GM12874 (cell line): ENCODE measurements at regions not wholly inside any gene's neighbourhood (a gene's known extent, or its start where the extent isn't known, plus 50 kb on each side); places are given as distances from the start of the nearest gene placed in this dataset.

Experiments used
- TF ChIP-seq, protein P1 (sequence below): IDR thresholded peaks from 2 replicates; pipeline ENCODE4 v1.5.1; 2011; ENCODE audit warnings: low read depth, mild to moderate bottlenecking, control low read depth, low read length, moderate library complexity; ENCODE audit not compliant: insufficient read depth

DNA sequence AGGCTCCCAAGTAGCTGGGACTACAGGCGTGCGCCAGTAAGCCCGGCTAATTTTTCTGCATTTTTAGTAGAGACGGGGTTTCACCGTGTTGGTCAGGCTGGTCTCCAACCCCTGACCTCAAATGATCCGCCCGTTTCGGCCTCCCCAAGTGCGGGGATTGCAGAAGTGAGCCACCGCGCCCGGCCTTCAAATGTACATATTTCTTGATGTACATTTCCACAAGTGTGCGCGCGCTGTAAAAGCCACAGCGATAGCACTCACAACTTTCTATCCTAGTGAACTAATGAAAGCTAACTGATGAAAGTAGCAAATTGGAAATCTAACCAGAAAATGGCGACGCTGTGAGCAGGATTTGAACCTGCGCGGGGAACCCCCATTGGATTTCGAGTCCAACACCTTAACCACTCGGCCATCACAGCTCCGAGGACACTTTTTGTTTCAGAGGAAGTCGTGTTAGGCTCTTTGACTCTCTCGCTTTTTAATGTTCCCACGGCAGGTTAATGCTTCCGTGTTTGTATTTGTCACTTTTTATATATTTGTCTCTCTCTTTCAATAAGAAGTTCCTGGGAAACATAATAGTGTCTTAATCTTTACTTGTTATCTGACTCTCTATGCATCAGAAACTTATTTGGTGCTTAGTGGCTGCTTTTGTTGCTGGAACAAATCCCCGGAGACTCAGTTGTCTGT lies 199.4 kb upstream of the ZNF184 start:
- TF ChIP-seq, protein P1, sequence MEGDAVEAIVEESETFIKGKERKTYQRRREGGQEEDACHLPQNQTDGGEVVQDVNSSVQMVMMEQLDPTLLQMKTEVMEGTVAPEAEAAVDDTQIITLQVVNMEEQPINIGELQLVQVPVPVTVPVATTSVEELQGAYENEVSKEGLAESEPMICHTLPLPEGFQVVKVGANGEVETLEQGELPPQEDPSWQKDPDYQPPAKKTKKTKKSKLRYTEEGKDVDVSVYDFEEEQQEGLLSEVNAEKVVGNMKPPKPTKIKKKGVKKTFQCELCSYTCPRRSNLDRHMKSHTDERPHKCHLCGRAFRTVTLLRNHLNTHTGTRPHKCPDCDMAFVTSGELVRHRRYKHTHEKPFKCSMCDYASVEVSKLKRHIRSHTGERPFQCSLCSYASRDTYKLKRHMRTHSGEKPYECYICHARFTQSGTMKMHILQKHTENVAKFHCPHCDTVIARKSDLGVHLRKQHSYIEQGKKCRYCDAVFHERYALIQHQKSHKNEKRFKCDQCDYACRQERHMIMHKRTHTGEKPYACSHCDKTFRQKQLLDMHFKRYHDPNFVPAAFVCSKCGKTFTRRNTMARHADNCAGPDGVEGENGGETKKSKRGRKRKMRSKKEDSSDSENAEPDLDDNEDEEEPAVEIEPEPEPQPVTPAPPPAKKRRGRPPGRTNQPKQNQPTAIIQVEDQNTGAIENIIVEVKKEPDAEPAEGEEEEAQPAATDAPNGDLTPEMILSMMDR, result no peak

DNA sequence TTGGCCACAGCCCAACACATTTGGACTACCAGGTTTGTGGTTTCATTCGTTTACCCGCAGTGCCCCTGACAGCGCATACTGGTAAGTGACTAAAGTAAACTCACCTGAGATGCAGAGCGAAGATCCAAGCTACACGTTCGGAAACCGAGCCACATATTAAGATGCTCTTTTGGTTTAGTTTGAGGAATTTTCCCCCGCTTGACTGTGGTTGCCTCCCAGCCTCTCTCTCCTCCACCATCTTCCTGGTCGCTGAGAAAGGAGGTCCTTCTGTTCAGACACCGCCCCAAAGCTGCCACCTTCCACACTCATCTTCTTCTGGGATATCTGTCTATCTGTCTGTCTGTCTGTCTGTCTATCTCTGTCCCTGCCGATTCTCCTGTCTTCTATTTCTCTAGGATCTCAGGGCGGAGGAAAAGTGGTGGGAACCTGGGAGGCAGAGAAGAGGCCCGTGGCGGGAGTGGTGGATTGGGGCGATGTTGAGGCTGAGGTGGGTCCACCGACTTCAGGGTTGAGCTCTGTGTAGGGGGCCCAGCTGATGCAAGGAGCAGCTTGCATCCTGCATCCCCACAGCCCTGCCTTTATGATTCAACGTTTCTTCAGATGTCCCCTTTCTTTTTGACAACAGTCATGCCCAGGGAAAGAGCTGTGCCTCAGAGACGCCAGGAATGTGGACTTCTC lies 196.9 kb upstream of the ZNF184 start:
- TF ChIP-seq, protein P1, result no peak

DNA sequence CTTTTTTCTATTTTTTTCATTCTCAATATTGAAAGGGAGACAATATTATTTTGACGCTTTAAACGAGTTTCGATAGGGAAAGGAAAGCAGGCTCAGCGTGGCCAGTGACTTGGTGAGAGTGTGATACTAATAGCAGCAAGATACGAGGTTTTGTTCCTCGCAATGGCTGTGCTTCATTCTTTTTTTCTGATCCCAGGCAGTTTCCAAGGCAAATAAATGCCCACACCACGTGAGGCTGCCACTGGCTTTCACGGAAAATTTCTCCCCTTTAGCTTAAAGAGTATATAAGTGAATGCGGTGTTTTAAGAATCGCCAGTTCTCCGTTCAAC lies 196.4 kb upstream of the ZNF184 start:
- TF ChIP-seq, protein P1, result no peak

DNA sequence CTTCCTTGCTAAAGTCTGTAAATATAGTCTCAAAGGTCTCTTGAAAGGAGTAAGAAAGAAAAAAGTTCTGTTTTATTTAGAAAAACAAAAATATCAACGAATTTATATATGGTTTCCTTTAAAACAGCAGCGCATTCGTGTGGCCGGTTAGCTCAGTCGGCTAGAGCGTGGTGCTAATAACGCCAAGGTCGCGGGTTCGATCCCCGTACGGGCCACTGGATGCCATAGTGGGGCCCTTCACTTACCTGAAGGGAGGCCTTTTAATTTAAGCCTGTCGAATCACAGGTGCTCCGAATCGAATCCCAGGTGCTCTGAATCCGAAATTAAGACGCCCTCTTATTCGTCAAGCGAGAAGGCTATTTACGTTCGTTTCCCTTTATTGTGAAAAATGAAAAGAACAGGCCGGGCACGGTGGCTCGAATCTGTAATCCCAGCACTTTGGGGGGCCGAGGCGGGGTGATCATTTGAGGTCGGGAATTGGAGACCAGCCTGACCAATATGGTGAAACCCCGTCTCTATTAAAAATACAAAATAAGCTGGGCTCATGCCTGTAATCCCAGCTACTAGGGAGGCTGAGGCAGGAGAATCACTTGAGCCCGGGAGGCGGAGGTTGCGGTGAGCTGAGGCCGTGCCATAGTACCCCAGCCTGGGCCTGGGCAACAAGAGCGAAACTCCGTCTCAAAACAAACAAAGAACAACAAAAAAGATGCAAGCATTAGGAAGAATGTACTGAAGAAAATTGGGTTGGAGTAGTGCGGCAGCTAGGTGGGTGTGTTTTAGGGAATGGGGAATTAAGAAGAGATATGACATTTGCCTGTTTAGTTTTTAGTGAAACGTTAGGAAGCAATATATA lies 195.8 kb upstream of the ZNF184 start:
- TF ChIP-seq, protein P1, result no peak

DNA sequence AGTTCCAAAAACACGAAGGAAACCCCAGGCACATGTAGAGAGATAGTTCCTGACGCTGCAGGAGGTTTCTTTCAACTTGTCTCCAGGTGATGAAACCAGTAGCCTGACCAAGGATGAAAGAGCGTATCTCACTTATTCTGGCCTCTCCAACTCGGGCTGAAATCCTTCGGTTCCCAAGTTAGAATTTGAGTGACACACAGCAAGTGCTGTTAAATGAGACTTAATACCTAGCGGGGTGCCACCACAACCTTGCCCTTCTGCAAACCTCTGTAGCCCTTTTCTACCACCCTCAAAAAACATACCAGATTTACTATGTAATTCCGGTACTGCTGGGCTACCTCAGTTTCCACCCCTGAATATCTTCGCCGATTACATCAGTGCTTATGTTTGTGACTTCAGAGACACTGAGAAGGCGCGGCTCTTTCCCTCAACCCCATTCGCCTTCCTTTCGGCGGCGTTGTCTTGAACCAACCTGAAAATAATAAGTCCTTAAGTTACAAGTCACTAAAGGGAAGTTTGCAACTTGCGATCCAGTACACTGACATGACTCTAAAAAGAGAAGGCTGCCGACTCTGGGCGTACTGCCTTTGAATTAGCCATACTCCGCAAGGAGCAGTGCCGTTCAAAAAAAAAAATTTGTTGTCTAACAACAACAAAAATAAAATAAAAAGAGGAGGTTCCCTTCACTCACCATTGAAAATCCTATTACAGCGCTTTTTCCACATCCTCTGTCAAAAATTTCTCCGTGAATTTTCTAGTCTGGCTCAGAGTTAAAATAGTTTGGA lies 194.9 kb upstream of the ZNF184 start:
- TF ChIP-seq, protein P1, result no peak

DNA sequence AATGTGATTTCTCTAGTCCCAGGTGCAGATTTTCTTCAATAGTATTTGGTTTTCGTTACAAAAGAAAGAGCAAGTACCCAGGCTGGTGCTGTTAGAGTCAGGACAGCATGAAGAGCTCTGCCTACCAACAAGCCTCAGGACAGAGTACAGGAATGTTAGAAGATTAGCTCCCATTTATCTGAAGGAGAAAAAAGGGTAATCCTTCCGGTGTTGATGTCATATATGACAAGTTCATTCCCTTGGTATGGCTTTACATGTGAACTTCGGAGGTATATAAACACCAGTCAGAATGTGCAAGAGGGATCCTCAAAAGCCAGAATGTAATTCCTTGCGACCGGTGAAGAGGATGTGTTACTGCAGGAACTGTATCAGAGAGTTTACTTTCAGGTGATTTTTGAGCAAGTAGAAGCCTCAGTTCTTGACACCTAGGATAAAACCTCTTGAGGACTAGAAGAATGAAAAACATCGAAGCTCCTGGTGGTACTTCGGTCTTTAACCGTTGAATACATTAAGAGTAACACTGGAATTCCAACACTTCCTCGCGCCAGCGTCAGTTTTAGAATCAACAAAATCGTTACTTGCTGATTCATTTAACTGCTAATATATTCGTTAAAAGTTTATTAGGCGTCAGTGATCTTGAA lies 194.2 kb upstream of the ZNF184 start:
- TF ChIP-seq, protein P1, result no peak
